ENCODE measurements at regions not wholly inside any gene's neighbourhood (a gene's known extent, or its start where the extent isn't known, plus 50 kb on each side); places are given as distances from the start of the nearest gene placed in this dataset.

DNA sequence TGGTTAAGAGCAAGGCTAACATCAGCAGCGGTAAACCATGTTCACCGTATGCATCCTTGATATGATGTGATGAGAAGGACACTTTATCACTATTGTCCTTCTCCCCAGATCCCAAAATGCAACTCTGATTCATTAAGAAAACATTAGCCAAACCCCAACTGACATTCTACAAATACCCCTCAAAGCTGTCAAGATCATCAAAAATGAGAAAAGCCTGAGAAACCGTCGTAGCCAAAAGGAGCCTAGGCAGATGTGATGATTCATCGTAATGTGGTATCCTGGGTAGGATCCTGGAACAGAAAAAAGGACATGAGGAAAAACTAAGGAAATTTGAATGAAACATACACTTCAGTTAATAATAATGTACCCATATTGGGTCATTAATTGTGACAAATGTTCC is 67.3 kb upstream of the ST6GAL2 start:
- H3K4me1 ChIP-seq (ENCODE audit: low read length) = no peaks in the 10 kb centered on the region
- no peak overlapping the region for H3K4me3 ChIP-seq (ENCODE audit: low read length)
- H3K36me3 ChIP-seq (replicated peaks; ENCODE audit: low read depth, low read length) = no peaks in the 10 kb centered on the region
- no peak overlapping the region for H2AFZ ChIP-seq (ENCODE audit: low read depth, low read length)
- H3K4me2 ChIP-seq (ENCODE audit: low read length) = no peak overlapping the region
- H3K9ac ChIP-seq (ENCODE audit: low read length) = no peak overlapping the region
- H4K20me1 ChIP-seq (ENCODE audit: insufficient read depth, low read length) = no peaks in the 10 kb centered on the region
- no peaks in the 10 kb centered on the region for H3K79me2 ChIP-seq (ENCODE audit: low read length)
- no peaks in the 10 kb centered on the region for H3K9me3 ChIP-seq (ENCODE audit: insufficient read depth, low read length)
- TF ChIP-seq, protein P1, sequence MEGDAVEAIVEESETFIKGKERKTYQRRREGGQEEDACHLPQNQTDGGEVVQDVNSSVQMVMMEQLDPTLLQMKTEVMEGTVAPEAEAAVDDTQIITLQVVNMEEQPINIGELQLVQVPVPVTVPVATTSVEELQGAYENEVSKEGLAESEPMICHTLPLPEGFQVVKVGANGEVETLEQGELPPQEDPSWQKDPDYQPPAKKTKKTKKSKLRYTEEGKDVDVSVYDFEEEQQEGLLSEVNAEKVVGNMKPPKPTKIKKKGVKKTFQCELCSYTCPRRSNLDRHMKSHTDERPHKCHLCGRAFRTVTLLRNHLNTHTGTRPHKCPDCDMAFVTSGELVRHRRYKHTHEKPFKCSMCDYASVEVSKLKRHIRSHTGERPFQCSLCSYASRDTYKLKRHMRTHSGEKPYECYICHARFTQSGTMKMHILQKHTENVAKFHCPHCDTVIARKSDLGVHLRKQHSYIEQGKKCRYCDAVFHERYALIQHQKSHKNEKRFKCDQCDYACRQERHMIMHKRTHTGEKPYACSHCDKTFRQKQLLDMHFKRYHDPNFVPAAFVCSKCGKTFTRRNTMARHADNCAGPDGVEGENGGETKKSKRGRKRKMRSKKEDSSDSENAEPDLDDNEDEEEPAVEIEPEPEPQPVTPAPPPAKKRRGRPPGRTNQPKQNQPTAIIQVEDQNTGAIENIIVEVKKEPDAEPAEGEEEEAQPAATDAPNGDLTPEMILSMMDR (IDR thresholded peaks at IDR 0.05; ENCODE audit: low read depth, low read length) = no peak
- no peak for TF ChIP-seq EZH2phosphoT487 (IDR thresholded peaks at IDR 0.05; ENCODE audit: low read depth)
- H3K27me3 ChIP-seq (ENCODE audit: low read depth, low read length) = no peaks in the 10 kb centered on the region
- no peak overlapping the region for H3K27ac ChIP-seq (ENCODE audit: low read length)

DNA sequence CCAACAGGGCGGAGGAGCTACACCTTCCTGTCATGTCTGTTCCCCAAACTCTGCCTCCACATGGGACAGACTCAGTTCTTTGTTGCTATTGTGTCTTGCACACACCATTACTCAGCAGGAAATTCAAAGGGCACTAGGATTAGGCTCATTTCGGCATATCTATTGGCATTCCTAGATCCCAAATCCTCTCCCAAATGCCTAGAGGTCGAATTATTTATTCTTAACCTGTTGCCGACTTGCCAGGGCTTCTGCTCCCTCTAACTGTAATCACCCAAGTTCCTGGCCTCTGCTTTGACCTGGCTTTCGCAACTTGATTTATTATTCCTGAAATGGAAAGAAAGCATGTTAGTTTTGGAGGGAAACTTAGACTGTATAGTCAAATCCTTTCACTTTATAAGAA is 67.8 kb upstream of the ST6GAL2 start:
- H3K27ac ChIP-seq (ENCODE audit: low read length) = no peak overlapping the region
- H3K4me2 ChIP-seq (ENCODE audit: low read length) = no peak overlapping the region
- H3K4me1 ChIP-seq (ENCODE audit: low read length) = no peaks in the 10 kb centered on the region
- no peaks in the 10 kb centered on the region for H3K9me3 ChIP-seq (ENCODE audit: insufficient read depth, low read length)
- no peaks in the 10 kb centered on the region for H4K20me1 ChIP-seq (ENCODE audit: insufficient read depth, low read length)
- no peaks in the 10 kb centered on the region for H3K27me3 ChIP-seq (ENCODE audit: low read depth, low read length)
- TF ChIP-seq EZH2phosphoT487 (IDR thresholded peaks at IDR 0.05; ENCODE audit: low read depth) = no peak
- TF ChIP-seq, protein P1 (IDR thresholded peaks at IDR 0.05; ENCODE audit: low read depth, low read length) = no peak
- no peak overlapping the region for H3K9ac ChIP-seq (ENCODE audit: low read length)
- H3K79me2 ChIP-seq (ENCODE audit: low read length) = no peaks in the 10 kb centered on the region
- no peak overlapping the region for H3K4me3 ChIP-seq (ENCODE audit: low read length)
- no peak overlapping the region for H2AFZ ChIP-seq (ENCODE audit: low read depth, low read length)
- no peaks in the 10 kb centered on the region for H3K36me3 ChIP-seq (replicated peaks; ENCODE audit: low read depth, low read length)

DNA sequence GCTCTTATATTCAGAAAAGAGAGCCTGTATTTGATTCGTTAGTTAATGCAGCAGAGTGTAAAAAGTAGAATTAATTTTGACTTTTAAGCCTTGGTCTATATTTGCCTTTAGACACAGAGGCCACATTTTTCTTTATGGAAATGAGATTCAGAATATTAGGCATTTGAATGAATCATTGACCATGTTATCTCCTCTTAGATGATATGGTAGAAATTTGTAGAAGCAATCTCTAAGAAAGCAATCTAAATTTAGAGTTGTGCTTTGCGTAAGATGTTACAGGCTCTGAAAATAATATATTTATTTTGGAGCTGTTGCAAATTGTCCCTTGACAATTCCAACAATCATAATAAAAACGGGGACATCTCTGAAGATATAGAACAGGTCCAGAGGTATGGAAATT is 68.3 kb upstream of the ST6GAL2 start:
- Histone ChIP-seq H3K9me3 (ENCODE audit: insufficient read depth, low read length) (no peaks in the 10 kb centered on the region), H3K79me2 (ENCODE audit: low read length) (no peaks in the 10 kb centered on the region), H2AFZ (ENCODE audit: low read depth, low read length) (no peak overlapping the region), H4K20me1 (ENCODE audit: insufficient read depth, low read length) (no peaks in the 10 kb centered on the region), H3K4me3 (ENCODE audit: low read length) (no peak overlapping the region), H3K27ac (ENCODE audit: low read length) (no peak overlapping the region), H3K27me3 (ENCODE audit: low read depth, low read length) (no peaks in the 10 kb centered on the region), H3K9ac (ENCODE audit: low read length) (no peak overlapping the region), H3K4me2 (ENCODE audit: low read length) (no peak overlapping the region), H3K4me1 (ENCODE audit: low read length) (no peaks in the 10 kb centered on the region), H3K36me3 (replicated peaks; ENCODE audit: low read depth, low read length) (no peaks in the 10 kb centered on the region)
- TF ChIP-seq, protein P1 (IDR thresholded peaks at IDR 0.05; ENCODE audit: low read depth, low read length) = no peak
- no peak for TF ChIP-seq EZH2phosphoT487 (IDR thresholded peaks at IDR 0.05; ENCODE audit: low read depth)

DNA sequence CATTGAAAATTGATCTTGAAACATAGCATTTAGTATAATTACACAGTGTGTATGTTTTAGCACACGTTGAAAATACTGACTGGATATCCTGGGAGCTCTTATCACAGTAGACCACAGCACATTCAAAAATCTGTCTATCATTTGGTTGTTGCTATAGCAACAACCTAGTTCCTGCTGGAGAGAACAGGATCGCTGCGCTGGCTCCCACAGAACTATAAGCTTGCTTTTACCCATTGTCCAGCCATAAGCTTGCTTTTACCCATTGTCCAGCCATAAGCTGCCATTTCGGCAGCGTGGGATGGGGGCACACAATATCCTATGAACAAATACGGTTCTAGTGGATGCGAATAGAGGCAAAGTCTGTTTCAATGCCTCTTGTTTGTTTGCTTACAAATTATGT is 70.4 kb upstream of the ST6GAL2 start:
- TF ChIP-seq, protein P1 (IDR thresholded peaks at IDR 0.05; ENCODE audit: low read depth, low read length) = no peak
- no peak for TF ChIP-seq EZH2phosphoT487 (IDR thresholded peaks at IDR 0.05; ENCODE audit: low read depth)
- Histone ChIP-seq H4K20me1 (ENCODE audit: insufficient read depth, low read length) (no peaks in the 10 kb centered on the region), H3K9me3 (ENCODE audit: insufficient read depth, low read length) (no peaks in the 10 kb centered on the region), H3K4me3 (ENCODE audit: low read length) (no peak overlapping the region), H3K4me1 (ENCODE audit: low read length) (no peaks in the 10 kb centered on the region), H3K27ac (ENCODE audit: low read length) (no peak overlapping the region), H3K4me2 (ENCODE audit: low read length) (no peak overlapping the region), H2AFZ (ENCODE audit: low read depth, low read length) (no peak overlapping the region), H3K79me2 (ENCODE audit: low read length) (no peaks in the 10 kb centered on the region), H3K27me3 (ENCODE audit: low read depth, low read length) (no peaks in the 10 kb centered on the region), H3K36me3 (replicated peaks; ENCODE audit: low read depth, low read length) (no peaks in the 10 kb centered on the region), H3K9ac (ENCODE audit: low read length) (no peak overlapping the region)
